Spinal cord (tissue), 9 donors: ENCODE measurements at regions not wholly inside any gene's neighbourhood (a gene's known extent, or its start where the extent isn't known, plus 50 kb on each side); places are given as distances from the start of the nearest gene placed in this dataset.
"Not testable (repeated sequence)": the region's sequence is repeated elsewhere in the genome, so short reads cannot be mapped to it uniquely, and the experiment has no call there.

Source experiments
- DNase-seq, 6 donors: peaks; one replicate each; pipeline versions ENCODE4 v3.0.0 to v3.0.0-alpha.2; 2013 to 2015; ENCODE audit warnings: low spot score in 6 of 6, low read depth in 4 of 6
- H3K27ac ChIP-seq: one replicate; pipeline ENCODE4 v1.5.1; 2013; ENCODE audit warnings: low read depth, low read length, control low read depth
- H3K27me3 ChIP-seq: one replicate; pipeline ENCODE4 v1.6.1; 2013; ENCODE audit warnings: low read length; ENCODE audit not compliant: control insufficient read depth, insufficient read depth
- H3K36me3 ChIP-seq: one replicate; pipeline ENCODE4 v1.6.1; 2013; ENCODE audit warnings: low read length; ENCODE audit not compliant: control insufficient read depth, insufficient read depth
- H3K4me1 ChIP-seq: one replicate; pipeline ENCODE4 v1.6.1; 2013; ENCODE audit warnings: low read length; ENCODE audit not compliant: control insufficient read depth, insufficient read depth
- H3K4me3 ChIP-seq: one replicate; pipeline ENCODE4 v1.5.1; 2013; ENCODE audit warnings: low read depth, low read length, control low read depth
- H3K9me3 ChIP-seq: one replicate; pipeline ENCODE4 v1.6.1; 2013; ENCODE audit warnings: low read length; ENCODE audit not compliant: control insufficient read depth, insufficient read depth
- WGBS: methylation state at CpG from one replicate; pipeline ENCODE4 v1.1.5; 2013; ENCODE audit warnings: missing lambda C conversion rate; ENCODE audit not compliant: insufficient coverage; 5-methylcytosine and 5-hydroxymethylcytosine counted together
- donor health status: healthy.

DNA sequence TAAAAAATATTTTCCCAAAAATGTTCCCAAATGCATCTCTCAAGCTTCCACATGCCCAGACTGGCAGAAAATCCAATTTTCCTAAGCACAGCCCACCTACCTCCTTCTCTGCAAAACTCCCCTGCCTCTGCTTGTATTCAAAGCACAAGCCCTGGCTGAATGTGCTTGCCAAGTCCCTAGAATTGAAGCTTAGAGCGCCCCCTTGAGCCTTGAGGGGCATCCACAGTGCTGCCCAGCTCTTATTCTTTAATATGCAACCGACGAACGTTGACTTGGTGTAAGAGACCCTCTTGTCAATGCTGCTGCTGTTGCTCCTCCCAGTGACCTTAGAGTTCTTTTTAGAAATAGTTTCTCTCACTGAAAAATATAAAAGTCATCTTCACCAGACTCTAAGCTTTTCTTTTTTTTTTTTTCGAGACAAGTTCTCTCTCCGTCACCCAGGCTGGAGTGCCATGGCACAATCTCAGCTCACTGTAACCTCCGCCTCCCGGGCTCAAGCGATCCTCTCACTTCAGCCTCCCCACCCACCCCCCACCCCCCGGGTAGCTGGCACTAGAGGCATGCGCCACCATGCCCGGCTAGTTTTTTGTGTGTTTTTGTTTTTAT, 63.5 kb upstream of the CAPRIN1 start:
- no peaks in the 10 kb centered on the region for H3K9me3 ChIP-seq
- H3K4me1 ChIP-seq = no peaks in the 10 kb centered on the region
- H3K4me3 ChIP-seq = no peak overlapping the region
- no peaks in the 10 kb centered on the region for H3K27me3 ChIP-seq
- no peak overlapping the region for H3K27ac ChIP-seq
- DNase-seq = peak in 5 of 6 donors; percentile 35 to 91 (median 61)
- WGBS = 46% methylated on average over 4 of the region's 12 CpGs
- no peaks in the 10 kb centered on the region for H3K36me3 ChIP-seq

DNA sequence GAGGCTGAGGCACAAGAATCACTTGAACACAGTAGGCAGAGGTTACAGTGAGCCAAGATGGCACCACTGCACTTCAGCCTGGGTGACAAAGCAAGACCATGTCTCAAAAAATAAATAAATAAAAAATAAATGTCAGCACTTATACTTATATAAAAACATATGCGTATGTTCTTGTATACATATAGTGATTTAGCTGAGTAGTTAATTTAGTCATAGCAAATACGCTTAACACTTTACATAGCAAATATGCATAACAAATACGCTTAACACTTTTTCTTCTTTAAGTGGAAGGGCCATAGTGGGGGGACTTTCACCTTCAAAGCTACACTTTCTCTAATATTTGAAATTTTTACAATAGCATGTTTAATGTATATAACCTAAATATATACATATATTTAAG, 64.0 kb upstream of the CAPRIN1 start:
- no peak overlapping the region for H3K27ac ChIP-seq
- no peaks in the 10 kb centered on the region for H3K36me3 ChIP-seq
- no peaks in the 10 kb centered on the region for H3K4me1 ChIP-seq
- no peaks in the 10 kb centered on the region for H3K27me3 ChIP-seq
- WGBS = no CpG with 5 or more reads among the region's 3 CpGs
- no peak for DNase-seq
- H3K4me3 ChIP-seq = no peak overlapping the region
- H3K9me3 ChIP-seq = no peaks in the 10 kb centered on the region

DNA sequence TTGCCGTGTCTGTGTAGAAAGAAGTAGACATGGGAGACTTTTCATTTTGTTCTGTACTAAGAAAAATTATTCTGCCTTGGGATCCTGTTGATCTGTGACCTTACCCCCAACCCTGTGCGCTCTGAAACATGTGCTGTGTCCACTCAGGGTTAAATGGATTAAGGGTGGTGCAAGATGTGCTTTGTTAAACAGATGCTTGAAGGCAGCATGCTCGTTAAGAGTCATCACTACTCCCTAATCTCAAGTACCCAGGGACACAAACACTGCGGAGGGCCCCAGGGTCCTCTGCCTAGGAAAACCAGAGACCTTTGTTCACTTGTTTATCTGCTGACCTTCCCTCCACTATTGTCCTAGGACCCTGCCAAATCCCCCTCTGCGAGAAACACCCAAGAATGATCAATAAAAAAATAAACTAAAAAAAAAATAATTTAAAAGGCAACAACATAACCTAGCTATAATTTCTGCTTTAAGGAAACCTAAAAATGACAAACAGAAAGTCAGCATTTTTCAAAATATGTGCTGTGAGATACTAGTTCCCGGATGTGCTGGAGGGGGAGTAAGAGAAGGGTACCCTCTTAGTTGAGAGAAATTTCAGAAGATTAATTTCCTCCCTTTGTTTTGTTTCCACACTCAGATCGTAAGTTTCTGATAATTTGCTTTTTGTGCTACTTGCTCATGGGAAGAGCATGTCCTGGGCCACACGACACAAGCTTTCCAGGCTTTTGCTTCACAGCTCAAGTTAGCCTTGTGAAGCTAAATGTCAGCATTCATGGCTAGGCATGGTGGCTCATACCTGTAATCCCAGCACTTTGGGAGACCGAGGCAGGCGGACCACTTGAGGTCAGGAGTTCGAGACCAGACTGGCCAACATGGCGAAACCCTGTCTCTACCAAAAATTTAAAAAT, 64.7 kb upstream of the CAPRIN1 start:
- DNase-seq, H3K4me1 ChIP-seq, H3K4me3 ChIP-seq, H3K9me3 ChIP-seq, H3K36me3 ChIP-seq, H3K27ac ChIP-seq, H3K27me3 ChIP-seq: not testable (repeated sequence)
- WGBS = 96% methylated on average over 6 of the region's 12 CpGs

DNA sequence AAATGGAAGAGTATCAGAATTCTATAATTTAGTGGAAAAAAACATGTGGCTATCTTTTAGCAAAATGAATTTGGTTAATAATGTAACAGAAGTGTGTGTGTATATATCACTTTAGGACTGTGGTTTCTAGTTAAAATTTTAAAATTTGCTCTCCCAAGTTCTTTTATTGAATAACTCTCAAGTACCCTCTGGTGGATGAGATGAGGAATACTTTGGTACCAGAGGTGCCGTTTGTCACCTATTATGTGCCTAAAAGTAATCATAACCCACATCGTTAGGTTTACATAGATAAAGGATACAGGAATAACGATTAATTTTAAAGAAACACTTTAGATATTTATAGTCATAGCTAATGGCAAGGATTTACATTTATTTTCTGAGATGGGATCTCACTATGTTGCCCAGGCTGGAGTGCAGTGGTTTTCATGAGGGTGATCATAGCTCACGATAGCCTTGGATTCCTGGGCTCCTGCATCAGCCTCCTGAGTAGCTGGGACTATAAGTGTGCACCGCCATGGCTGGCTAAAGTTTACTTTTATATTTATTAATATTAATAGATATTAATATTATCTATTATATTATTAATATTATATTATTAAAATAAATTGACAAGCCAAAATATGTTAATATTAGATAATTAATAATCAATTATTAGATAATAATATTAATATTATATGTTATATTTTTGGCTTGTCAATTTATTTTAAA, 66.7 kb upstream of the CAPRIN1 start:
- no peaks in the 10 kb centered on the region for H3K27me3 ChIP-seq
- H3K36me3 ChIP-seq = no peaks in the 10 kb centered on the region
- WGBS = 60% methylated on average over 1 of the region's 5 CpGs
- H3K9me3 ChIP-seq = no peaks in the 10 kb centered on the region
- no peak overlapping the region for H3K27ac ChIP-seq
- no peak overlapping the region for H3K4me3 ChIP-seq
- DNase-seq = no peak
- H3K4me1 ChIP-seq = no peaks in the 10 kb centered on the region

DNA sequence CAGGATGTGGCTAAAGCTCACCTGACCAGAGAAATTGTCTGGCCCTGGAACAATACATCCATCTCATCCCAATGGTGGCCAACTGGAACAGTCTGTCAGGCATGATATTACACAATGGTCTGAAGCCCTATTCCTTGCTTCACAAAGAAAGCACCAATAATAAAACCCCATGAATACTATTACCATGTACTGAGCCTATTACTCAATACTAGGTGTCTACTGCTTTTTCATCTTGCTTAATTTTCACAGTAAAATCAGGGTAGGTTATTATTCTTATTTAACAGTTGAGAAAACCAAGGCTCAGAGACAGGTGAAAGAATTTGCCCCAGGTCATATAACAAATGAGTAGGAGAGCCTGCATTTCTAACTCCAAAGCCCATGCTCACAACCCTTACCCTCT, 68.9 kb upstream of the CAPRIN1 start:
- H3K9me3 ChIP-seq = no peaks in the 10 kb centered on the region
- H3K27me3 ChIP-seq = no peaks in the 10 kb centered on the region
- no peak overlapping the region for H3K27ac ChIP-seq
- H3K4me3 ChIP-seq = no peak overlapping the region
- DNase-seq = no peak
- no peaks in the 10 kb centered on the region for H3K4me1 ChIP-seq
- H3K36me3 ChIP-seq = no peaks in the 10 kb centered on the region

DNA sequence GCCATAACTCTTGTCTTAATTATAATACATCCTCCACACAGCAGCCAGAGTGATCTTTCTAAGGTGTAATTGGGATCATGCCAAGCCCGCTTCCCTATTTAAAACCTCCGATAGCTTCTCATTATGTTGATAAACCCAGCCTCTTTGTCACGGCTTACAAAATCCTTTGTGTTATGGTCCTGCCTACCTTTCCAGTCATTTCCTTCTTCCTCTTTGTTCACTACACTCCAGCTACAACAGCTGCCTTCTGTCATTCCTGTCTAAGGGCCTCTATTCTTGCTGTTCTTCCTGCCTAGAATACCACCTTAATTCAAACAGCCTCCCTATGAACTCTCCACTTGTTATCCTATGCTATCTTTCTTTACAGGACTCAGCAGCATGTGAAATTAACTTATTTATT, 70.6 kb upstream of the CAPRIN1 start:
- no peaks in the 10 kb centered on the region for H3K27me3 ChIP-seq
- H3K4me3 ChIP-seq = no peak overlapping the region
- WGBS = 79% methylated on average over 3 of the region's 3 CpGs
- DNase-seq = no peak
- H3K27ac ChIP-seq = no peak overlapping the region
- H3K36me3 ChIP-seq = no peaks in the 10 kb centered on the region
- no peaks in the 10 kb centered on the region for H3K4me1 ChIP-seq
- H3K9me3 ChIP-seq = no peaks in the 10 kb centered on the region

DNA sequence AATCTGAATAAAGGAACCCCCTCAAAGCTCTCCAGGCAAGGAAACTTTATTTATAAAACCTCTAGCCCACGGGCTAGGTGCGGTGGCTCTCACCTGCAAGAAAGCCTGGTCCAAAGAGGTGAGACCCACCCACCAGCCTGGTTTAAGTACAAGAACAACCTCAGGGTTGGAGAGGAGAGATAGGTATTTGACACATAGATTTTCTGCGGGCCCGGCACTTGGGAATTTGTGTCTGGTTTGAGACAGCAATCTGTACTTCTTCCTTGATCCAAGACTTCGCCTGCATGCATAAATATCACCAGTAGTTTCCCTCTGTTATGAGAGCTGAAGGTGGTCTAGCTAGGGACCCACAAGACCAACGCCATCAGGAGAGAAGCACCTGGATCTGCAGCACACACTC, 73.2 kb upstream of the CAPRIN1 start:
- DNase-seq = no peak
- H3K9me3 ChIP-seq = no peaks in the 10 kb centered on the region
- no peak overlapping the region for H3K4me3 ChIP-seq
- WGBS = no CpG with 5 or more reads among the region's 6 CpGs
- H3K27ac ChIP-seq = no peak overlapping the region
- no peaks in the 10 kb centered on the region for H3K36me3 ChIP-seq
- no peaks in the 10 kb centered on the region for H3K27me3 ChIP-seq
- no peaks in the 10 kb centered on the region for H3K4me1 ChIP-seq

DNA sequence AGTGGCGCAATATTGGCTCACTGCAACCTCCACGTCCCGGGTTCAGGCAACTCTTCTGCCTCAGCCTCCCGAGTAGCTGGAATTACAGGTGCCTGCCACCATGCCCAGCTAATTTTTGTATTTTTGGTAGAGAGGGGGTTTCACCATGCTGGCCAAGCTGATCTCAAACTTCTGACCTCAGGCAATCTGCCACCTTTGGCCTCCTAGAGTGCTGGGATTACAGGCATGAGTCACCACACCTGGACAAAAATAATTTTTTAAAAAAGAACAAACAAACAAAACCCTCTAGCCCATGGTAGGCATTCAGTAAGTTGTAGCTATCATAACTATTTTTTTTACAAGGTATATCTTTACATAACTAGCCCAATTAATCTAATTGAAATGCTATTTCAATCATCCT, 73.9 kb upstream of the CAPRIN1 start:
- Histone ChIP-seq H3K9me3 (no peaks in the 10 kb centered on the region), H3K4me3 (no peak overlapping the region), H3K36me3 (no peaks in the 10 kb centered on the region), H3K4me1 (no peaks in the 10 kb centered on the region), H3K27me3 (no peaks in the 10 kb centered on the region), H3K27ac (no peak overlapping the region)
- no peak for DNase-seq
- WGBS = 100% methylated on average over 4 of the region's 4 CpGs

DNA sequence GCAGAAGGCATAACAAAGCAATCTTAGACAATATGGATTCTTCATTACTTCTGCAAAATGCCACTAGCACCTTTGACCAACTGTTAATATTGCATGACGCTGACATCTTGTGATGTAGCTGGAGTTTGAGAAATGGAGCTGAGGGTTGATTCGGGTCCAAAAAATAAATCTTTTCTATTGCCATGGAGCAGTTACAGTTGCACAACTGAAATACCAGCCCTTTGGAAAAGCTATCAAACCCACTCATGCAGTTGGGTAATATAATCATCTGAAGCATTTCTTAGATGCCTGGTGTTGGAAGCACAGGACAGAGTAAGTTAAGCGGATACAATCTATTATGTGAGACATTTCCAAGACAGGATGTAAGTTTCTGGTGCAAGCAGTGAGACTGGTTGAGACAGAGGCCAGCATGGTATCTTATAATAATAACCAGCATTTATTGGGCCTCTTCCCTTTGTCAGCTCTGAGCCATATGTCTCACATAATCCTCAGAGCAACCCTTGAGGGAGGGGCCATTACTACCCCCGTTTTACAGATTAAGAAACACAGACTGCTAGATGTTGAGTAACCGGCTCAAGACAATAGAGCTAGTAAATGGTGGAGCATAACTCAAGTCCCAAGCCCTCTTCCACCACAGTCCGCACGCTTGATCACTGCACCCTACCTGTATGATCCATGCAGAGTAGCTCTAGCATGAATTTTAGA, 74.9 kb upstream of the CAPRIN1 start:
- H3K36me3 ChIP-seq = no peaks in the 10 kb centered on the region
- WGBS = no CpG with 5 or more reads among the region's 7 CpGs
- peak in 1 of 6 donors; percentile 43 for DNase-seq

More for the DNA sequence above, 74.9 kb upstream of the CAPRIN1 start:
- Histone ChIP-seq H3K9me3 (no peaks in the 10 kb centered on the region), H3K4me1 (no peaks in the 10 kb centered on the region), H3K27ac (no peak overlapping the region), H3K4me3 (no peak overlapping the region), H3K27me3 (no peaks in the 10 kb centered on the region)
